K562 (cell line): ENCODE measurements at regions not wholly inside any gene's neighbourhood (a gene's known extent, or its start where the extent isn't known, plus 50 kb on each side); places are given as distances from the start of the nearest gene placed in this dataset.

ENCODE experiments used
- CBX3 ChIP-seq, 2 experiments: IDR thresholded peaks; 1 replicate in 1 of 2; 2 replicates in 1 of 2; pipeline ENCODE4 v1.6.1; 2012; ENCODE audit warnings: inconsistent platforms in 2 of 2, low read length in 2 of 2, borderline replicate concordance in 1 of 2, control low read depth in 1 of 2
- POLR2A ChIP-seq: fragments of 450-650 bp; conservative IDR thresholded peaks from 2 replicates; pipeline ENCODE4 v1.6.1; 2016
- YBX1 ChIP-seq: fragments of 450-650 bp; IDR thresholded peaks from 2 replicates; pipeline ENCODE4 v1.7.1; 2016; ENCODE audit warnings: mild to moderate bottlenecking
- ZNF174 ChIP-seq: fragments of 250-450 bp; sonication (Bioruptor Pico); IDR thresholded peaks from 2 replicates; pipeline ENCODE4 v1.4.0; 2020; ENCODE audit warnings: mild to moderate bottlenecking
- ZNF274 ChIP-seq: IDR thresholded peaks from 2 replicates; pipeline ENCODE4 v1.6.1; 2011; ENCODE audit warnings: low read depth, mild to moderate bottlenecking, low read length, moderate library complexity, borderline replicate concordance
- ZNF76 ChIP-seq: fragments of 250-450 bp; sonication (Bioruptor Pico); IDR thresholded peaks from 2 replicates; pipeline ENCODE4 v1.4.0; 2020; ENCODE audit warnings: mild to moderate bottlenecking, moderate library complexity, borderline replicate concordance
- TF ChIP-seq, protein P1 (sequence below): fragments of 250-450 bp; sonication (Bioruptor Pico); IDR thresholded peaks from 2 replicates; pipeline ENCODE4 v1.4.0; 2020
- TF ChIP-seq, protein P2 (sequence below), 2 experiments: fragments of 450-650 bp in 1 of 2; IDR thresholded peaks; 2 replicates each; pipeline ENCODE4 v1.6.1; 2011 to 2017; ENCODE audit warnings: low read depth in 2 of 2, antibody characterized with exemption in 1 of 2, borderline replicate concordance in 1 of 2, low read length in 1 of 2, mild to moderate bottlenecking in 1 of 2, mixed read lengths in 1 of 2; ENCODE audit not compliant: control insufficient read depth in 1 of 2

DNA sequence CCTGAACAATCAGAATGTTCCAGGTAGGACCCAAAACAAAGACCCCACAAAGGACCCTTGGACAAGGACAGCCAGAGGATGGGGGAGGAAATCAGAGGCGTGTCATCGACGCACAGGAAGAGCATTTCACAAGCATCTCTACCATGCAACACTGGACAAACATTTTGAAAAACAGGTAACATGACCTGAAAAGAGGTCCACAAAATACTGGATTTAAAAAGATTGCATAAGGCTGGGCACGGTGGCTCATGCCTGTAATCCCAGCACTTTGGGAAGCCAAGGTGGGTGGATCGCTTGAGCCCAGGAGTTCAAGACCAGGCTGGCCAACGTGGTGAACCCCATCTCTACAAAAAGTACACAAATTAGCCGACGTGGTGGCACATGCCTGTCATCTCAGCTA lies 60.5 kb upstream of the RNF32 start:
- TF ChIP-seq POLR2A (no peak), ZNF76 (no peak), YBX1 (no peak), CBX3 (IDR thresholded peaks at IDR 0.05; ENCODE audit: borderline replicate concordance in 1 of 2, low read length in 2 of 2) (no peak), ZNF174 (CRISPR knock-in tag) (no peak), ZNF274 (no peak)
- TF ChIP-seq, protein P1, sequence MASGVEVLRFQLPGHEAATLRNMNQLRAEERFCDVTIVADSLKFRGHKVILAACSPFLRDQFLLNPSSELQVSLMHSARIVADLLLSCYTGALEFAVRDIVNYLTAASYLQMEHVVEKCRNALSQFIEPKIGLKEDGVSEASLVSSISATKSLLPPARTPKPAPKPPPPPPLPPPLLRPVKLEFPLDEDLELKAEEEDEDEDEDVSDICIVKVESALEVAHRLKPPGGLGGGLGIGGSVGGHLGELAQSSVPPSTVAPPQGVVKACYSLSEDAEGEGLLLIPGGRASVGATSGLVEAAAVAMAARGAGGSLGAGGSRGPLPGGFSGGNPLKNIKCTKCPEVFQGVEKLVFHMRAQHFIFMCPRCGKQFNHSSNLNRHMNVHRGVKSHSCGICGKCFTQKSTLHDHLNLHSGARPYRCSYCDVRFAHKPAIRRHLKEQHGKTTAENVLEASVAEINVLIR (CRISPR knock-in tag), result no peak
- TF ChIP-seq, protein P2, sequence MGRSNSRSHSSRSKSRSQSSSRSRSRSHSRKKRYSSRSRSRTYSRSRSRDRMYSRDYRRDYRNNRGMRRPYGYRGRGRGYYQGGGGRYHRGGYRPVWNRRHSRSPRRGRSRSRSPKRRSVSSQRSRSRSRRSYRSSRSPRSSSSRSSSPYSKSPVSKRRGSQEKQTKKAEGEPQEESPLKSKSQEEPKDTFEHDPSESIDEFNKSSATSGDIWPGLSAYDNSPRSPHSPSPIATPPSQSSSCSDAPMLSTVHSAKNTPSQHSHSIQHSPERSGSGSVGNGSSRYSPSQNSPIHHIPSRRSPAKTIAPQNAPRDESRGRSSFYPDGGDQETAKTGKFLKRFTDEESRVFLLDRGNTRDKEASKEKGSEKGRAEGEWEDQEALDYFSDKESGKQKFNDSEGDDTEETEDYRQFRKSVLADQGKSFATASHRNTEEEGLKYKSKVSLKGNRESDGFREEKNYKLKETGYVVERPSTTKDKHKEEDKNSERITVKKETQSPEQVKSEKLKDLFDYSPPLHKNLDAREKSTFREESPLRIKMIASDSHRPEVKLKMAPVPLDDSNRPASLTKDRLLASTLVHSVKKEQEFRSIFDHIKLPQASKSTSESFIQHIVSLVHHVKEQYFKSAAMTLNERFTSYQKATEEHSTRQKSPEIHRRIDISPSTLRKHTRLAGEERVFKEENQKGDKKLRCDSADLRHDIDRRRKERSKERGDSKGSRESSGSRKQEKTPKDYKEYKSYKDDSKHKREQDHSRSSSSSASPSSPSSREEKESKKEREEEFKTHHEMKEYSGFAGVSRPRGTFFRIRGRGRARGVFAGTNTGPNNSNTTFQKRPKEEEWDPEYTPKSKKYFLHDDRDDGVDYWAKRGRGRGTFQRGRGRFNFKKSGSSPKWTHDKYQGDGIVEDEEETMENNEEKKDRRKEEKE (IDR thresholded peaks at IDR 0.05; ENCODE audit: borderline replicate concordance in 1 of 2, control insufficient read depth in 1 of 2, low read depth in 2 of 2, low read length in 1 of 2), result no peak
